Panc1 (cell line): ENCODE measurements at regions not wholly inside any gene's neighbourhood (a gene's known extent, or its start where the extent isn't known, plus 50 kb on each side); places are given as distances from the start of the nearest gene placed in this dataset.

Experiments
- ATAC-seq: fragments of 200-7000 bp; cut with Tn5 transposase; 2 replicates; pipeline ENCODE4 v1.9.1; 2020; ENCODE audit warnings: mild to moderate bottlenecking, moderate library complexity
- BruUV-seq: library from RNA; stranded (reverse); fragments of 400-500 nt; replicated peaks from 2 replicates; lab custom pipeline; 2021; lab: Mats Ljungman, UMichigan
- CTCF ChIA-PET: fragments of 300-600 bp; sonication (Branson Sonifier 250); formaldehyde crosslinking; loops from one replicate; lab custom pipeline; 2022; ENCODE audit warnings: antibody characterized with exemption; lab: Charles Lee
- POLR2A ChIA-PET: fragments of 300-600 bp; sonication (Branson Sonifier 250); formaldehyde crosslinking; loops from one replicate; lab custom pipeline; 2022; ENCODE audit warnings: antibody characterized with exemption; lab: Charles Lee
- DNase-seq: peaks from one replicate; pipeline ENCODE4 v3.0.0-alpha.2; 2010; ENCODE audit warnings: low read depth, low spot score
- H3K27ac ChIP-seq: 2 replicates; pipeline ENCODE4 v1.5.1; 2011; ENCODE audit warnings: mild to moderate bottlenecking, low read length, inconsistent platforms
- H3K27me3 ChIP-seq: fragments of 200-500 bp; sonication (Bioruptor generic); 2 replicates; pipeline ENCODE4 v1.6.0; 2014; ENCODE audit warnings: low read length, inconsistent platforms; ENCODE audit not compliant: control insufficient read depth, insufficient read depth
- H3K36me3 ChIP-seq: fragments of 200-500 bp; sonication (Bioruptor generic); 2 replicates; pipeline ENCODE4 v1.5.1; 2014; ENCODE audit warnings: inconsistent platforms, mild to moderate bottlenecking, low read length, moderate library complexity; ENCODE audit not compliant: control insufficient read depth, insufficient read depth
- H3K4me1 ChIP-seq: 2 replicates; pipeline ENCODE4 v1.5.1; 2011; ENCODE audit warnings: inconsistent platforms, mild to moderate bottlenecking, low read length, moderate library complexity; ENCODE audit not compliant: control insufficient read depth, insufficient read depth
- H3K4me3 ChIP-seq, 2 experiments: 2 replicates each; pipeline ENCODE4 v1.5.1; 2011 to 2012; ENCODE audit warnings: low read depth in 2 of 2, low read length in 2 of 2, mild to moderate bottlenecking in 2 of 2, inconsistent platforms in 1 of 2, moderate library complexity in 1 of 2
- H3K9me3 ChIP-seq: fragments of 200-500 bp; sonication (Bioruptor generic); 2 replicates; pipeline ENCODE4 v1.5.1; 2014; ENCODE audit warnings: low read depth, mild to moderate bottlenecking, inconsistent platforms, low read length, moderate library complexity; ENCODE audit not compliant: control insufficient read depth, insufficient read depth
- CTCF ChIP-seq: fragments of 450-650 bp; IDR thresholded peaks from 2 replicates; pipeline ENCODE4 v1.5.1; 2017; ENCODE audit warnings: mild to moderate bottlenecking
- POLR2AphosphoS5 ChIP-seq: IDR thresholded peaks from 2 replicates; pipeline ENCODE4 v1.6.1; 2012; ENCODE audit warnings: mild to moderate bottlenecking, low read depth, low read length, moderate library complexity
- SIN3A ChIP-seq: IDR thresholded peaks from 2 replicates; pipeline ENCODE4 v1.6.1; 2012; ENCODE audit warnings: low read depth, mild to moderate bottlenecking, low read length, moderate library complexity, borderline replicate concordance; ENCODE audit not compliant: insufficient read depth
- TCF7L2 ChIP-seq: IDR thresholded peaks from 2 replicates; pipeline ENCODE4 v1.6.1; 2011; ENCODE audit warnings: mild to moderate bottlenecking, low read depth, low read length, inconsistent platforms
- in situ Hi-C: cut with HindIII; loops from 2 replicates; pipeline ENCODE4 v1.10.0; 2016; ENCODE audit warnings: low sequenced_read_pairs, low pct_unique_long_range_greater_than_20kb
- intact Hi-C: fragments of 100-400 bp; cut with micrococcal nuclease; formaldehyde crosslinking; loops from one replicate; pipeline ENCODE4 v1.10.0; 2022; ENCODE audit not compliant: unreplicated experiment
- TF ChIP-seq, protein P1 (sequence below), 2 experiments: IDR thresholded peaks; 2 replicates each; pipeline ENCODE4 v1.6.1; 2011 to 2012; ENCODE audit warnings: low read depth in 2 of 2, control low read depth in 1 of 2, low read length in 1 of 2, mild to moderate bottlenecking in 1 of 2, moderate library complexity in 1 of 2; ENCODE audit not compliant: insufficient read depth in 1 of 2

DNA sequence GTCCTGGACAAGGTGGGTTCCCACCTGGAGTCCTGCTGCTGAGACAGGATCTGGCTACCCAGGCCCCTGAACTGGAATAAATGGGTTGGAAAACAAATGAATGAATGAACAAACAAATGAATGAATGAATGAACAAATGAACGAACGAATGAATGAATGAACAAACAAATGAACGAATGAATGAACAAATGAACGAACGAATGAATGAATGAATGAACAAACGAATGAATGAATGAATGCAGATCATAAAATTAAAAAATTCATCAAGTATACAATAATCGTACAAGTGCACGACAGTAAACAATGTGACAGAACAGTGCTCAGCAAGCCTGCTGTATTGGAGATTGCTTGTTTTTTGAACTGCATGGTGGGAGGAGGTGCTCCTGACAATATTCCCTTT lies 2097.1 kb downstream of the MAT2B start:
- no peak overlapping the region for H3K4me3 ChIP-seq
- in situ Hi-C loops: no loop called here
- DNase-seq (no peak), ATAC-seq (no peak)
- BruUV-seq: no TSS peak
- TF ChIP-seq TCF7L2 (no peak), SIN3A (no peak), CTCF (no peak), POLR2AphosphoS5 (no peak)
- TF ChIP-seq, protein P1, sequence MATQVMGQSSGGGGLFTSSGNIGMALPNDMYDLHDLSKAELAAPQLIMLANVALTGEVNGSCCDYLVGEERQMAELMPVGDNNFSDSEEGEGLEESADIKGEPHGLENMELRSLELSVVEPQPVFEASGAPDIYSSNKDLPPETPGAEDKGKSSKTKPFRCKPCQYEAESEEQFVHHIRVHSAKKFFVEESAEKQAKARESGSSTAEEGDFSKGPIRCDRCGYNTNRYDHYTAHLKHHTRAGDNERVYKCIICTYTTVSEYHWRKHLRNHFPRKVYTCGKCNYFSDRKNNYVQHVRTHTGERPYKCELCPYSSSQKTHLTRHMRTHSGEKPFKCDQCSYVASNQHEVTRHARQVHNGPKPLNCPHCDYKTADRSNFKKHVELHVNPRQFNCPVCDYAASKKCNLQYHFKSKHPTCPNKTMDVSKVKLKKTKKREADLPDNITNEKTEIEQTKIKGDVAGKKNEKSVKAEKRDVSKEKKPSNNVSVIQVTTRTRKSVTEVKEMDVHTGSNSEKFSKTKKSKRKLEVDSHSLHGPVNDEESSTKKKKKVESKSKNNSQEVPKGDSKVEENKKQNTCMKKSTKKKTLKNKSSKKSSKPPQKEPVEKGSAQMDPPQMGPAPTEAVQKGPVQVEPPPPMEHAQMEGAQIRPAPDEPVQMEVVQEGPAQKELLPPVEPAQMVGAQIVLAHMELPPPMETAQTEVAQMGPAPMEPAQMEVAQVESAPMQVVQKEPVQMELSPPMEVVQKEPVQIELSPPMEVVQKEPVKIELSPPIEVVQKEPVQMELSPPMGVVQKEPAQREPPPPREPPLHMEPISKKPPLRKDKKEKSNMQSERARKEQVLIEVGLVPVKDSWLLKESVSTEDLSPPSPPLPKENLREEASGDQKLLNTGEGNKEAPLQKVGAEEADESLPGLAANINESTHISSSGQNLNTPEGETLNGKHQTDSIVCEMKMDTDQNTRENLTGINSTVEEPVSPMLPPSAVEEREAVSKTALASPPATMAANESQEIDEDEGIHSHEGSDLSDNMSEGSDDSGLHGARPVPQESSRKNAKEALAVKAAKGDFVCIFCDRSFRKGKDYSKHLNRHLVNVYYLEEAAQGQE (IDR thresholded peaks at IDR 0.05; ENCODE audit: insufficient read depth in 1 of 2, low read depth in 2 of 2, low read length in 1 of 2): no peak
- POLR2A ChIA-PET: no interaction called here
- H3K27ac ChIP-seq: no peak overlapping the region
- no peaks in the 10 kb centered on the region for H3K27me3 ChIP-seq
- no peaks in the 10 kb centered on the region for H3K36me3 ChIP-seq
- intact Hi-C loops: no loop called here
- CTCF ChIA-PET: no interaction called here
- no peaks in the 10 kb centered on the region for H3K4me1 ChIP-seq
- no peaks in the 10 kb centered on the region for H3K9me3 ChIP-seq

- Histone ChIP-seq H3K4me3 (no peak overlapping the region), H3K27me3 (no peaks in the 10 kb centered on the region), H3K36me3 (no peaks in the 10 kb centered on the region), H3K9me3 (no peaks in the 10 kb centered on the region), H3K4me1 (no peaks in the 10 kb centered on the region), H3K27ac (no peak overlapping the region)
- TF ChIP-seq POLR2AphosphoS5 (no peak), SIN3A (no peak), TCF7L2 (no peak), CTCF (no peak)
- TF ChIP-seq, protein P1 (IDR thresholded peaks at IDR 0.05; ENCODE audit: insufficient read depth in 1 of 2, low read depth in 2 of 2, low read length in 1 of 2): no peak
- ChIA-PET POLR2A (no interaction called here), CTCF (no interaction called here)
- in situ Hi-C loops (no loop called here), intact Hi-C loops (no loop called here)
- DNase-seq (no peak), ATAC-seq (no peak)
- no TSS peak for BruUV-seq
Observed at GRCh38 chr5:165607026-165607425, 2101.6 kb downstream of the MAT2B start.
